ENCODE measurements at regions not wholly inside any gene's neighbourhood (a gene's known extent, or its start where the extent isn't known, plus 50 kb on each side); places are given as distances from the start of the nearest gene placed in this dataset.

- CTCF ChIA-PET = interaction anchor here (1.2 kb wide), 1 partner anchor 25 kb away, joined by 4 read pairs; no protein-coding TSS in a partner anchor
- POLR2A ChIA-PET = no interaction called here
- TF ChIP-seq CTCF (IDR thresholded peaks at IDR 0.05; ENCODE audit: insufficient read depth, low read length, missing control alignments) = no peak
- no peak for DNase-seq (ENCODE audit: low read depth, low spot score)
- H3K4me3 ChIP-seq (ENCODE audit: low read depth, low read length) = no peak overlapping the region
Measured at GRCh38 chr12:53817021-53817389, 65.2 kb upstream of the CISTR start.

GRCh38 chr12:53820514-53821306 lies 68.9 kb upstream of the CISTR start:
- no peak for DNase-seq (ENCODE audit: low read depth, low spot score)
- no peak overlapping the region for H3K4me3 ChIP-seq (ENCODE audit: low read depth, low read length)
- ChIA-PET POLR2A (no interaction called here), CTCF (interaction anchor here (1.3 kb wide), 1 partner anchor 74 kb away, joined by 3 read pairs; no protein-coding TSS in a partner anchor)
- TF ChIP-seq CTCF (IDR thresholded peaks at IDR 0.05; ENCODE audit: insufficient read depth, low read length, missing control alignments) = no peak

GRCh38 chr12:53824001-53824712 lies 72.4 kb upstream of the CISTR start:
- POLR2A ChIA-PET = no interaction called here
- CTCF ChIA-PET = no interaction called here
- no peak for TF ChIP-seq CTCF (IDR thresholded peaks at IDR 0.05; ENCODE audit: insufficient read depth, low read length, missing control alignments)
- no peak overlapping the region for H3K4me3 ChIP-seq (ENCODE audit: low read depth, low read length)
- no peak for DNase-seq (ENCODE audit: low read depth, low spot score)

- ChIA-PET POLR2A (no interaction called here), CTCF (no interaction called here)
- no peak for DNase-seq (ENCODE audit: low read depth, low spot score)
- no peak overlapping the region for H3K4me3 ChIP-seq (ENCODE audit: low read depth, low read length)
- TF ChIP-seq CTCF (IDR thresholded peaks at IDR 0.05; ENCODE audit: insufficient read depth, low read length, missing control alignments) = no peak
Measured at GRCh38 chr12:53825246-53826081, 73.7 kb upstream of the CISTR start.

- TF ChIP-seq CTCF (IDR thresholded peaks at IDR 0.05; ENCODE audit: insufficient read depth, low read length, missing control alignments) = no peak
- ChIA-PET POLR2A (no interaction called here), CTCF (no interaction called here)
- H3K4me3 ChIP-seq (ENCODE audit: low read depth, low read length) = no peak overlapping the region
- no peak for DNase-seq (ENCODE audit: low read depth, low spot score)
Measured at GRCh38 chr12:53827306-53827705, 75.5 kb upstream of the CISTR start.

- TF ChIP-seq CTCF (IDR thresholded peaks at IDR 0.05; ENCODE audit: insufficient read depth, low read length, missing control alignments) = no peak
- H3K4me3 ChIP-seq (ENCODE audit: low read depth, low read length) = no peak overlapping the region
- no peak for DNase-seq (ENCODE audit: low read depth, low spot score)
- CTCF ChIA-PET = no interaction called here
- POLR2A ChIA-PET = no interaction called here
Measured at GRCh38 chr12:53828598-53828997, 76.8 kb upstream of the CISTR start.

Measured in AG04449 (cell line).